ENCODE measurements at regions not wholly inside any gene's neighbourhood (a gene's known extent, or its start where the extent isn't known, plus 50 kb on each side); places are given as distances from the start of the nearest gene placed in this dataset.
"Not testable (repeated sequence)": the region's sequence is repeated elsewhere in the genome, so short reads cannot be mapped to it uniquely, and the experiment has no call there.

DNA sequence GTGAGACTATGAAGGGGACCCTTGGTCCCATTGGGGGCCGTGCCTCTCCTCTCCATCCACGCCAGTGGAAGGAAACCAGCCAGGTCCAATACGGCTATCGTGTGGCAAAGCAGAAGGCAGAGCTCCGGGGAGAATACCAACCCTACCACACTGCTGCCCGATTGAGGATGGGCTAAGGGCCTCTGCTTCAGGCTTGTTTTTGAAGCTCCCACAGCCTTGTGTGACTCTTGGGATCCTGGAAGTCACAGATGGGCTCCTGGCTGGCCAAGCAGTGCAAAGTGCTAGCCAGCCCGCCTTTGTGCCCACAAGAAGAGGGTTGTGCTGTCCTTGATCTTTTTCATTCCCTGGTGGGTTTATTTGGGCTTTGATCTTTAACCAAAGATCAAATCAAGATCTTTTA lies 70.6 kb upstream of the ID2 start:
- no peak for DNase-seq (ENCODE audit: low spot score)

GRCh38 chr2:8611700-8612099 lies 70.2 kb upstream of the ID2 start:
- DNase-seq (ENCODE audit: low spot score), result no peak

DNA sequence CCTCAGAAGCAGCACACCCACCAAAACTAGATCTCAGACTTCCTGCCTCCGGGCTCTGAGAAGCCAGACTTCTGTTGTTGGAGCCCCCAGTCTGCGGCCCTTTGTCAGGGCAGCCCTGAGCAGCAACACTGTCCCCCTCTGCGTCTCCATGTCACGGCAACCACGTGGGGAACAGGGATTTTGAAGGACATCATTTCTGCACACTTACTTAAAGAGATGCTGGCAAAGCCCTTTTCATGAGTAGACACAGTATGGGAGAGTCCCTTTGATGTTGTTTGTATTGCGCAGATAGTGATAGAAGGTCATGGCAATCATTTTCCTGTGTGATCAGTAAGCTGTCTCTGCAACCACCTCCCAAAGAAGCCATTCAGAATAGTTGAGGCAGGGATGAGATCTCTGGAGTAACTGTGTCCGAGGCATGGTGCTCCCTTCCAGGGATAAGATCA lies 69.1 kb upstream of the ID2 start:
- no peak for DNase-seq (ENCODE audit: low spot score)

DNA sequence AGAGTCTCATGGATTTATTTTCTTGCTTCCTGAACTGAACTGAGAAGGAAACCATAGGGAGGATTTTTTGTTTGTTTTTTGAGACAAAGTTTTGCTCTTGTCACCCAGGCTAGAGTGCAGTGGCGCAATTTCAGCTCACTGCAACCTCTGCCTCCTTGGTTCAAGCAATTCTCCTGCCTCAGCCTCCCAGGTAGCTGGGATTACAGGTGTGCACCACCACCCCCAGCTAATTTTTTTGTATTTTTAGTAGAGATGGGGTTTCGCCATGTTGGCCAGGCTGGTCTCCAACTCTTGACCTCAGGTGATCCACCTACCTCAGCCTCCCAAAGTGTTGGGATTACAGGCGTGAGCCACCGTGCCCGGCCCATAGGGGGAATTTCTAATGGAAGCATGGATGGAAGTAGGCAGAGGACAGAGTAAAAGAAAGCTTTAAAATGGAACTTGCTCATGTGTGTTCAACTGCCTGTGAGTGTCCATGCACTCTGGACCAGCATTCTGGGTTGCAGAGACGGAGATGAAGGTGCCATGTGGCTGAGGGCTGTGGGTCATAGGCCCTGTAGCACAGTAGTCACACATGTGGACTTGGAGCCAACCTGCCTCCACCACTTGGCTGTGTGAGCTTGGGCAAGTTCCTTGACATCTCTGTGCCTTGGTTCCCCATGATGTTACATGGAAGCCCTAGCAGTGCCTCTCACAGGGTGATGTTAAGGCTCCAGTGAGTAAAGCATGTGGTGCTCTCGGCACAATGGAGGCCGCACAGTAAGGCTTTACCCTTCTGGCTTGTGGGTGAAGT lies 68.5 kb upstream of the ID2 start:
- not testable (repeated sequence) for DNase-seq (ENCODE audit: low spot score)

GRCh38 chr2:8614646-8615045 lies 67.2 kb upstream of the ID2 start:
- no peak for DNase-seq (ENCODE audit: low spot score)

- DNase-seq (ENCODE audit: low spot score), result no peak
Measured at GRCh38 chr2:8615252-8615575, 66.6 kb upstream of the ID2 start.

DNA sequence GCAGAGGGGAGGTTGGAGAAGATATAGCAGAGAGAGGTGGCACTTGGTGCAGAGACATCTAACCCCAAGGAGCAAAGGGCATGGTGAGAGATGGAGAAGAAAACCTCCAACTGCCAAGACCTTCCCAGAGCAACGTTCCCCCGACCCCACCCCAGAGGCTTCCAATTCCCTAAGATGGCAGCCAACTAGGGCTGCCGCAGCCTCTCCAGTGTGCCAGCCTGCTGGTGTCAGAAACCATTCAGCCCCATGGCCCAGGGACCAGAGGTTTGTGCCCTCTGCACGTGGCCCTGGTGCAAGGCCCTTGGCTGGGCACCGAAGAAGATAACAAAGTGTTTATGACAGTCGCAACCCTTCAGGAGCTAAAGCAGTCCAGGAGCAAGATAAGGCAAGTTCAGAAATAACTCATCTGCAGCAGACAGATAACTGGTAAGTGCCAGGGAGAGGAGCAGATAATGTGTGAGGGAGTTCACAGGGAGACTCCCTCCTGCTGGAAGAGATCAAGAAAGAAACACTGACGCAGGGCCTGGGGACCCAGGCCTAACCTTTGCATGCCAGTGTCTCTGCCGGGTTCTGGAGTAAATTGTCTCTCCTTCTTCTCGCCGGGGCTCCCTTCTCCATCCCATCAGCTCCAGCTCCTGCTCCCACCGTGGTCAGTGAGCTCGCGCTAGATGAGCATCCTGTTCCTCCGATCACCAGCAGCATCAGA lies 66.1 kb upstream of the ID2 start:
- DNase-seq (ENCODE audit: low spot score), result no peak

DNA sequence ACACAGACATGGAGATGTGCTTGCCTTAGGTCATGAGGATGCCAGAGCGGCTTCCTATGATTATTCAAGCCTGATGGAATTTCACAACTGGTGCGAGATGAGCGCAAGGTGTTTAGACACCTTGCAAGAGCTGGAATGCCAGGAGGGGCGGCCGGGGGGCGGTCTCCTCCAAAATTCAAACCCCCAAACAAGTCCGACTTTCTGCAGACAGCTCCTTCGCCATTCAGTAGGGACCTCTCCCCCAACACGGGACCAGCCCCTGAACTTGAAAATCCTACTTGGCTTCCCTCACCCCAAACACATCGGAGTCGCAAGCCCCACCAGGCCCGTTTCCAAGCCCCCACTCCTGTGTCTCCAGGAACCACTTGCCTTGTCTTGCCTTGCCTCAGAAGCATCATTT lies 64.8 kb upstream of the ID2 start:
- no peak for DNase-seq (ENCODE audit: low spot score)

DNA sequence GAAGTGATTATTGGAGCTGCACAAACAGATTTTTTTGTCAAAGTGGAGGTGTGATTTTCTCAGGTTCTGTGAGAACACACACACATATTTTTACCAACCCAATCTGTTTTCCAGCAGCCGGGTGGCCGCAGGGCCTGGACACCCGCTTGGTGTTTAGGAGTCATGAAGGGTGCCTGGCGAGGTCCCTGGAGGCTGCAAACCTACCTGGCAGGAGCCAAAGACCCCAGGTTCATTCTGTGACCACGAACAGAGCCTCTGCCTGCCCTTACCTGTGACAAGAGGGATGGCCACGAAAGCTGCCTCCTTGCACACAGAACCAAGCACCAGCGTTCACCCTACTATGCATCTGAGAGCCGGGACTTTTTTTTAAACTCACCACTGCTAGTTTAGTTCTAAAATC lies 64.3 kb upstream of the ID2 start:
- no peak for DNase-seq (ENCODE audit: low spot score)

DNA sequence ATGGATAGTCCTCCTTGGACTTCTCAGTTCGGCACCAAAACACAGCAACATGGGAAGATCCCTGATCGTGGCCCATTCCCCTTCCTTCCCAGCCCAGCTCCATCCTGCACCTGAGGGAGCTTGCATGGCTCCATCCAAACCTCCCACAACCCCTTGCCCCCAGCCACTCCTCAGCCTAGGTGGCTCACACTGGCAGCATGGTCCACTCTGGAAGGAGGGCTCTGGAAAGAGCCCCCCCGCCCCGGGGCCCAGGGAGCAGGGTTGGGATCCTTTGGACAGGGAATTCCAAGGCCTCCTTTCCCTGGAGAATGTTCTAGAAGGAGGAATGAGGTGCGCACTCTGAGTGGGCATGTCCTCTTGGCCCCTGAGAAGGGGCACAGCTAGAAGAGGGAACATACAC lies 62.8 kb upstream of the ID2 start:
- no peak for DNase-seq (ENCODE audit: low spot score)

GRCh38 chr2:8620611-8621382 lies 61.1 kb upstream of the ID2 start:
- no peak for DNase-seq (ENCODE audit: low spot score)

GRCh38 chr2:8622199-8622911 lies 59.5 kb upstream of the ID2 start:
- DNase-seq (ENCODE audit: low spot score), result no peak

DNA sequence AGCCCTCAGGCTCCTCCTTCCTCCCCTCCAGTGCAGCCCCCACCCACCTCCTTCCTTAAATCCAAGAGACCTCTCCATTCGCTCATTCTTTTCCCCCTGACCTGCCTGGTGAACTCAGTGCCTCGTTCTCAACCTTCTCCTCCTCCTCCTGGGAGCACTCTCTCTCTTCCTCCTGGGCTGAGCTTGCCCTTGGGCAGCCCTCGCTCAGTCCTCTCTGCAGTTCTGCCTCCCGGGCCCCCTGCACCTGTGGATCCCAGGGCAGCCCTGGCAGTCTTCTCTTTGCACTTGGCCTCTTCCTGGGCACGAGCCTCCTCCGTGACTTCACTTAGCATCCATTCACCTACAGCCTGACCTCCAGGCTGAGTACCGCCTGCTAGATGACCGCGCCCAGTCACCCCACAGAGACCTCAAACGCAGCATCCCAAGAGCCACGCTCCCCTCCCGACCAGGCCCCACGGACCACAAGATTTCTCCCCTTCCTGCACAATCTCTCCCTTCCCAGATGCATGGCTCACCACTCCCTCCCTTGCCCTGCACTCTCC lies 58.9 kb upstream of the ID2 start:
- no peak for DNase-seq (ENCODE audit: low spot score)

DNA sequence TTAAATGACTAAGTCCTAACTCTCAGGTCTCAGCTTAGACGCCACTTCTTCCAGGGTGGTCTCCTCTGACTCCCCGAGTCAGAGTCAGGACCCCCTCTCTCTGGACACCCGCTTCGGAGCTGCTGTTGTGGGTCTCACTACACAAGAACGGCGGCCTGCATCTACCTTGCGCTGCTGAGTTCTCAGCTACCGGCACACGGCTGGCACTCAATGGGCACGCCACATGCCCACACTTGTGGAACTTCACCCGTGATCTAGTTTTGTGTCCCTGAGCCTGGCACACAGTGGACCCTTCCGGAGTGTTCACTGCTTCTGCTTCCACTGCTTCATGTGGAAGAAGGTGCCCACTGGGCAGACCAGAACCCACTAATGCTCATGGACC lies 58.3 kb upstream of the ID2 start:
- no peak for DNase-seq (ENCODE audit: low spot score)

GRCh38 chr2:8623958-8624591 lies 57.8 kb upstream of the ID2 start:
- DNase-seq (ENCODE audit: low spot score), result no peak

- DNase-seq (ENCODE audit: low spot score), result no peak
Measured at GRCh38 chr2:8624855-8625398, 56.9 kb upstream of the ID2 start.

DNA sequence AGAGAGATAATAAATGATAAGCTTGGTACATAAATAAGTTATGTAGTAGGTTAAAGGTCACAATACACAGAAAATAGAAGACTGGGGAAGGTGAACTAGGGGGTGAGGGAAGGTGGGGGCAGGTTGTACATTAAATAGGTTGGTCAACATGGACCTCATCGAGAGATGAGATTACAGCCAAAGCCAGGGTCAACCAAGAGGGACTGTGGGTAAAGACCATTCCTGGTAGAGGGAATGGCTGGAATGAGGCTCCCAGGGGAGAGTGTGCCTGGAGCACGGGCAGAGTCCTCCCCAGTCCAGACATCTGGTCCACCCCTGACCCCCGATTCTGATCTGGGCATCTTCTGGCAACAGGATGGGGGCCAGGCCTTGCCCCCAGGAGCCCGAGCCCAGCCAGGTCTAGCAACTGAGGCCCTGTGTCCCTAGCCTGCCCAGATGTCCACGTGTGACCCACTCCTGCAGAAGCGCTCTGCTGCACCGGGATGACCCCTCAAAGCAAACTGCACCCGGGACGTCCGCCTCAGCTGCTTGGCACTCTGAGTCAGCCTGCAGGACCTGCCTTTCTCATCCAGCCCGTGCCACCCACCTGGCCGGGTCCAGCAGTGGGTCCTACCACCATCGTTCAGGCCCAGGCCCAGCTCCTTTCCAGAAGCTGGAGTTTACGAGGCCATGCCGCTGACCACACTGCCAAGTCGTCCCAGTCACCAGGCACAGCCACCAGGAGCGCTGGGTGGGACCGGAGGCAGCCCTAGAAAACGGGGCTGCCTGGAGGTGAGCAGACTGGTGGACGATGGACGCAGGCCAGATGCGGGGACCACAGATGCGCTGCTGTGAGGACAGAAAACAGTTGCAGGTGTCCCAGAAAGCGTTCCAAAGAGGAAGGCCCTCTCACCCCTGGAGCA lies 56.2 kb upstream of the ID2 start:
- DNase-seq (ENCODE audit: low spot score), result no peak

DNA sequence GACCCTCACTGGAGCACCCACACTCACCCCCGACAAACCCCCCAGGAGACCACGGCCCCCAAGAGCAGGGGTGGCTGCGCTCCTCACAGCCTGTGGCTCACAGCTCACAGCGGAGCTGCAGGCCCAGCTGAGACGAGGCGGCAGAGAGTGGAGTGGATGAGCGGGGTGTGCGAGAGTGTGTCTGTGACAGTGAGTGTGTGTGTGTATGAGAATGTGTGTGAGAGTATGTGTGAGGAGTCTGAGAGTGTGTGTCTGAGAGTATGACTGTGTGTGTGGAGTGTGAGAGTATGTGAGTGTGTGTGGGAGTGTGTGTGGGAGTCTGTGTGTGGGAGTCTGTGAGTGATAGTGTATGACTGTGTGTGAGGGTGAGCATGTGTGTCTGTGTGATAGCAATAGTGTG lies 55.3 kb upstream of the ID2 start:
- DNase-seq (ENCODE audit: low spot score), result no peak

- no peak for DNase-seq (ENCODE audit: low spot score)
Measured at GRCh38 chr2:8627019-8627691, 54.7 kb upstream of the ID2 start.

Measured in SK-N-DZ (cell line).